ENCODE measurements at regions not wholly inside any gene's neighbourhood (a gene's known extent, or its start where the extent isn't known, plus 50 kb on each side); places are given as distances from the start of the nearest gene placed in this dataset.

GRCh38 chr3:88584451-88584850 lies 434.7 kb downstream of the C3orf38 start (continued):
- no peak for TF ChIP-seq REST (IDR thresholded peaks at IDR 0.05; ENCODE audit: unreplicated experiment)

GRCh38 chr3:88586121-88586640 lies 436.4 kb downstream of the C3orf38 start:
- Mint-ChIP-seq H3K27ac (no peak overlapping the region), H3K4me3 (no peak overlapping the region), H3K36me3 (ENCODE audit: low read depth) (no peaks in the 10 kb centered on the region), H3K27me3 (ENCODE audit: insufficient read depth, low read depth, poor library complexity) (no peaks in the 10 kb centered on the region), H3K4me1 (peaks cover 17% of the 10 kb centered on the region; the same call in 2 of the 3 replicates), H3K9me3 (no peaks in the 10 kb centered on the region)
- H3F3A ChIP-seq (replicated peaks; ENCODE audit: low read depth): no peaks in the 10 kb centered on the region
- DNase-seq (ENCODE audit: low spot score) (no peak), ATAC-seq (no peak)
- H3K27ac ChIP-seq (ENCODE audit: low read depth): no peak overlapping the region
- H3K9me2 ChIP-seq (ENCODE audit: insufficient read depth): no peaks in the 10 kb centered on the region
- H4K20me1 ChIP-seq (replicated peaks; ENCODE audit: insufficient read depth): no peaks in the 10 kb centered on the region
- H3K27me3 ChIP-seq (ENCODE audit: insufficient read depth): no peaks in the 10 kb centered on the region
- TF ChIP-seq ETS1 (IDR thresholded peaks at IDR 0.05) (no peak), EZH2phosphoT487 (IDR thresholded peaks at IDR 0.05; ENCODE audit: unreplicated experiment) (no peak), ZNF462 (CRISPR knock-in tag; IDR thresholded peaks at IDR 0.05) (no peak), STAT1 (IDR thresholded peaks at IDR 0.05; ENCODE audit: unreplicated experiment) (no peak), JUNB (IDR thresholded peaks at IDR 0.05; ENCODE audit: unreplicated experiment) (no peak)
- H3K4me3 ChIP-seq: no peak overlapping the region
- no peaks in the 10 kb centered on the region for H3K79me2 ChIP-seq (replicated peaks; ENCODE audit: insufficient read depth)
- H3K4me2 ChIP-seq: no peak overlapping the region
- no peaks in the 10 kb centered on the region for H3K36me3 ChIP-seq (ENCODE audit: insufficient read depth)
- peaks cover 24% of the 10 kb centered on the region for H3K4me1 ChIP-seq (ENCODE audit: insufficient read depth)
- no peak overlapping the region for H2AFZ ChIP-seq

All from GM23338 (cell line).